Trophoblast cell (in vitro differentiated cells and primary cell): ENCODE measurements at regions not wholly inside any gene's neighbourhood (a gene's known extent, or its start where the extent isn't known, plus 50 kb on each side); places are given as distances from the start of the nearest gene placed in this dataset.

Experiments
- DNase-seq, 2 donors: peaks; one replicate each; pipeline ENCODE4 v3.0.0-alpha.2; 2016
- H2AFZ ChIP-seq: 2 replicates; pipeline ENCODE4 v1.6.1; 2013; ENCODE audit warnings: low read length, moderate library complexity, mild to moderate bottlenecking; ENCODE audit not compliant: insufficient read depth, poor library complexity
- H2AK5ac ChIP-seq: 2 replicates; pipeline ENCODE4 v1.6.1; 2013; ENCODE audit warnings: mild to moderate bottlenecking, low read length
- H2BK120ac ChIP-seq: 2 replicates; pipeline ENCODE4 v1.6.1; 2013; ENCODE audit warnings: low read length, mild to moderate bottlenecking, moderate library complexity; ENCODE audit not compliant: insufficient read depth, poor library complexity
- H2BK12ac ChIP-seq: 2 replicates; pipeline ENCODE4 v1.6.1; 2013; ENCODE audit warnings: mild to moderate bottlenecking, low read length, moderate library complexity
- H2BK5ac ChIP-seq: 2 replicates; pipeline ENCODE4 v1.6.1; 2013; ENCODE audit warnings: low read length, low read depth, moderate library complexity, mild to moderate bottlenecking; ENCODE audit not compliant: poor library complexity
- H3K14ac ChIP-seq: 2 replicates; pipeline ENCODE4 v1.6.1; 2013; ENCODE audit warnings: mild to moderate bottlenecking, low read length
- H3K18ac ChIP-seq: 2 replicates; pipeline ENCODE4 v1.6.1; 2013; ENCODE audit warnings: mild to moderate bottlenecking, low read length
- H3K23ac ChIP-seq: 2 replicates; pipeline ENCODE4 v1.6.1; 2013; ENCODE audit warnings: low read length
- H3K27ac ChIP-seq: 2 replicates; pipeline ENCODE4 v1.5.1; 2013; ENCODE audit warnings: low read depth, mild to moderate bottlenecking, inconsistent platforms, low read length, moderate library complexity
- H3K27me3 ChIP-seq: 2 replicates; pipeline ENCODE4 v1.6.1; 2013; ENCODE audit warnings: inconsistent platforms, mild to moderate bottlenecking, low read length, moderate library complexity; ENCODE audit not compliant: insufficient read depth
- H3K36me3 ChIP-seq, 2 experiments: 1 replicate in 1 of 2; 2 replicates in 1 of 2; pipeline ENCODE4 v1.6.1; 2013; ENCODE audit warnings: low read length in 2 of 2, mild to moderate bottlenecking in 2 of 2, moderate library complexity in 1 of 2; ENCODE audit not compliant: insufficient read depth in 2 of 2, control insufficient read depth in 1 of 2
- H3K4ac ChIP-seq: 2 replicates; pipeline ENCODE4 v1.6.1; 2013; ENCODE audit warnings: low read depth, mild to moderate bottlenecking, low read length, moderate library complexity
- H3K4me1 ChIP-seq, 2 experiments: 1 replicate in 1 of 2; 2 replicates in 1 of 2; pipeline ENCODE4 v1.6.1; 2013; ENCODE audit warnings: low read length in 2 of 2, mild to moderate bottlenecking in 2 of 2, moderate library complexity in 1 of 2; ENCODE audit not compliant: insufficient read depth in 2 of 2, control insufficient read depth in 1 of 2
- H3K4me2 ChIP-seq: 2 replicates; pipeline ENCODE4 v1.6.1; 2013; ENCODE audit warnings: inconsistent platforms, mild to moderate bottlenecking, low read length, moderate library complexity
- H3K4me3 ChIP-seq: 2 replicates; pipeline ENCODE4 v1.5.1; 2013; ENCODE audit warnings: mild to moderate bottlenecking, low read depth, low read length, inconsistent platforms
- H3K79me1 ChIP-seq: one replicate; pipeline ENCODE4 v1.6.1; 2013; ENCODE audit warnings: low read length
- H3K79me2 ChIP-seq: 2 replicates; pipeline ENCODE4 v1.6.1; 2013; ENCODE audit warnings: low read length, mild to moderate bottlenecking; ENCODE audit not compliant: control insufficient read depth, insufficient read depth, poor library complexity
- H3K9ac ChIP-seq: 2 replicates; pipeline ENCODE4 v1.6.1; 2013; ENCODE audit warnings: mild to moderate bottlenecking, low read length
- H3K9me3 ChIP-seq: 2 replicates; pipeline ENCODE4 v1.6.1; 2013; ENCODE audit warnings: low read depth, mild to moderate bottlenecking, control low read depth, inconsistent platforms, low read length; ENCODE audit not compliant: insufficient read depth
- H4K12ac ChIP-seq: 2 replicates; pipeline ENCODE4 v1.6.1; 2013; ENCODE audit warnings: low read depth, mild to moderate bottlenecking, low read length, moderate library complexity
- H4K8ac ChIP-seq: 2 replicates; pipeline ENCODE4 v1.6.1; 2013; ENCODE audit warnings: low read depth, mild to moderate bottlenecking, low read length, moderate library complexity
- H4K91ac ChIP-seq: one replicate; pipeline ENCODE4 v1.6.1; 2013; ENCODE audit warnings: low read depth, mild to moderate bottlenecking, low read length, moderate library complexity
- WGBS: extraction: QIAGEN DNeasy Blood & Tissue Kit; methylation state at CpG from one replicate; pipeline ENCODE4 v1.1.7; 2013; ENCODE audit warnings: missing lambda C conversion rate; ENCODE audit not compliant: insufficient read length, insufficient coverage; ENCODE audit errors: extremely low coverage; 5-methylcytosine and 5-hydroxymethylcytosine counted together

DNA sequence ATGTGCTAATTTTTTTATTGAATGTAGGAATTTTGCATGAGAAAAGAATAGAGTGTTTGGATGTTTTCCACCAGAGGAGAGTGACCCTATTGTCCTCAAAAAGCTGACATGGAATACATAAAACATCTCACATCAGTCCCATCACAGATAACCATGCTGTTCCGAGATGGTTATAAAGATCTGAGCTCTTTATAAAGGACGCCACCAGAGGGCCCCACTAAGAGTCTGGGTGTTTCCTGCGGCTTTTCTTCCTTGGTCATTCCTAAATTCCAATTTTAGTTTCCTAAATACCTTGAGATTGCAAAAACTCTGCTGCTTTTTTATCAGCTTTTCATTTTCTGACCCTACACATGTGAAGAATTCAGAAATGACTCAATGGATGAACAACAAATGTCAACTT lies 504.5 kb upstream of the FRG1 start:
- Histone ChIP-seq H3K36me3 (no peaks in the 10 kb centered on the region), H2BK5ac (no peak overlapping the region), H2AK5ac (no peak overlapping the region), H3K9ac (no peak overlapping the region), H3K79me1 (no peaks in the 10 kb centered on the region), H3K4ac (no peak overlapping the region), H3K9me3 (peaks cover 6% of the 10 kb centered on the region), H3K18ac (no peak overlapping the region), H4K12ac (no peak overlapping the region), H3K79me2 (no peaks in the 10 kb centered on the region), H3K4me1 (no peaks in the 10 kb centered on the region), H3K23ac (no peak overlapping the region), H3K4me2 (no peak overlapping the region), H3K27me3 (no peaks in the 10 kb centered on the region), H2AFZ (no peak overlapping the region), H2BK12ac (no peak overlapping the region), H4K8ac (no peak overlapping the region), H4K91ac (no peak overlapping the region), H3K4me3 (no peak overlapping the region), H3K27ac (no peak overlapping the region), H2BK120ac (no peak overlapping the region), H3K14ac (no peak overlapping the region)
- DNase-seq: peak; percentile 43 to 74
- no CpG with 5 or more reads among the region's 3 CpGs for WGBS

DNA sequence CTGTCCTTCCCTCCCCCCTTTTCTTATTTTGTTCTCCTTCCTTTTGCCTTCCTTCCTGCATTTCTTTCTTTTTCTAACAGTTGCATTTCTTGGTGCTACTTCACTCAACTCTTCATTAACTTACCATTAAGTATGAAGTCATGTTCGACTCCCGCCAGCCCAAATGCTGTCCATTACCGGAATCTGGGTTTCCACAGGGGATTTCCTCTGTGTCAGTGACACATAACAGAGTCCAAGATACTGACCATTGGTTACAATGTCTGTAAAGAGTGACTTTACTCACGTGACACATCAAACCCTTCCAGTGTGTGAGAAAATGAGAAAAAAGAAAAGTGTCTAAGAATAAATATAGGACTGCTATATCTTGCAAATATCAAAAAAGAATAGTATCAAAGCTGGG lies 500.0 kb upstream of the FRG1 start:
- Histone ChIP-seq H3K27ac (no peak overlapping the region), H3K4me3 (no peak overlapping the region), H3K79me1 (no peaks in the 10 kb centered on the region), H2BK5ac (no peak overlapping the region), H2BK12ac (no peak overlapping the region), H4K8ac (no peak overlapping the region), H2AFZ (no peak overlapping the region), H3K9ac (no peak overlapping the region), H4K12ac (no peak overlapping the region), H2BK120ac (no peak overlapping the region), H3K4me2 (no peak overlapping the region), H3K79me2 (no peaks in the 10 kb centered on the region), H3K36me3 (no peaks in the 10 kb centered on the region), H3K23ac (no peak overlapping the region), H2AK5ac (no peak overlapping the region), H4K91ac (no peak overlapping the region), H3K27me3 (no peaks in the 10 kb centered on the region), H3K9me3 (no peaks in the 10 kb centered on the region), H3K14ac (no peak overlapping the region), H3K4ac (no peak overlapping the region), H3K4me1 (no peaks in the 10 kb centered on the region), H3K18ac (no peak overlapping the region)
- DNase-seq: peak in 1 of 2 donors; percentile 1
- no CpG with 5 or more reads among the region's 4 CpGs for WGBS

DNA sequence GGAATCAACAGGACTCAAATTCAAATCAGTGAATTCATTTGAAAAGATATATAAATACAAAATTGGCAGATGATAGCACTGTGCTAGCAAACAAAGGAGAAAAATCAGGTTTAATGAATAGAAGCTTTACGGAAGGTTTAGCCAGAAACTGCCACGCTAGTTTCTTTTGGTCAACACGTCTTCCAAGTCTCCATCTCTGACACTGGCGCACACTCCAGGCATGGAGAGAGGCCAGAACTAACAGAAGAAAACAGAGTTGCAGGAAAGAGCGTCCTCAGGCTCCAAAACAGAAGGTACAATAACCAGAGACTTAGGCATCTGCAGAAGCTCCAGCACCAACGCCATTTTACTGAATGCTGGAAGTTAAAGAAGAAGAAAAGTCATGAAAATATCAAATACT lies 497.3 kb upstream of the FRG1 start:
- no peaks in the 10 kb centered on the region for H3K4me1 ChIP-seq
- no peak overlapping the region for H3K23ac ChIP-seq
- H3K27ac ChIP-seq: no peak overlapping the region
- no peak overlapping the region for H3K4me2 ChIP-seq
- H3K79me2 ChIP-seq: no peaks in the 10 kb centered on the region
- no peak overlapping the region for H3K4me3 ChIP-seq
- H2AFZ ChIP-seq: no peak overlapping the region
- no CpG with 5 or more reads among the region's 6 CpGs for WGBS
- H4K12ac ChIP-seq: no peak overlapping the region
- no peak overlapping the region for H2AK5ac ChIP-seq
- no peaks in the 10 kb centered on the region for H3K79me1 ChIP-seq
- H3K27me3 ChIP-seq: no peaks in the 10 kb centered on the region
- H3K9me3 ChIP-seq: peaks cover 2% of the 10 kb centered on the region
- H3K9ac ChIP-seq: no peak overlapping the region
- no peak overlapping the region for H3K18ac ChIP-seq
- no peak for DNase-seq
- H2BK120ac ChIP-seq: no peak overlapping the region
- no peaks in the 10 kb centered on the region for H3K36me3 ChIP-seq
- no peak overlapping the region for H2BK12ac ChIP-seq
- no peak overlapping the region for H4K91ac ChIP-seq
- no peak overlapping the region for H2BK5ac ChIP-seq
- no peak overlapping the region for H3K14ac ChIP-seq
- no peak overlapping the region for H3K4ac ChIP-seq
- H4K8ac ChIP-seq: no peak overlapping the region

DNA sequence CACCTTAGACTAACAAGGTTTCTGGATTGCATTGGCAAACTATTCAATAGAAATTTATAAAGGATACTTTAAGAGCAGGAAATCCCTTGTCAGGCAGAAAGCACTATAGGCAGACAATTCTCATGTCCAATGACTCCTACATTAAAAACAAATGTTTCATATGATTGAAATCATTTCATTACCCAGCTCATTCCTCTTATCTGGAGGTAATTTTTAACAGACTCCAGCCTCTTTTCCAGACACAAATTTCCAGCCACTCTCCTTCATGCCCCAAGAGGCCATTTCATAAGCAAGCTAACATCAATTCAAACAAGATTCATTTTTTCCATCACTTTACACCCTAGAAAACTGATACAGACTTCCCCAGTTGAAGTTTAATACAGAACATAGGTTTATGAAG lies 495.1 kb upstream of the FRG1 start:
- Histone ChIP-seq H3K4me3 (no peak overlapping the region), H3K4me1 (no peaks in the 10 kb centered on the region), H3K18ac (no peak overlapping the region), H2BK12ac (no peak overlapping the region), H2BK120ac (no peak overlapping the region), H3K9ac (no peak overlapping the region), H3K4ac (no peak overlapping the region), H3K9me3 (peaks cover 4% of the 10 kb centered on the region), H3K27ac (no peak overlapping the region), H3K4me2 (no peak overlapping the region), H3K23ac (no peak overlapping the region), H2AFZ (no peak overlapping the region), H3K27me3 (no peaks in the 10 kb centered on the region), H2BK5ac (no peak overlapping the region), H3K36me3 (no peaks in the 10 kb centered on the region), H3K79me1 (no peaks in the 10 kb centered on the region), H2AK5ac (no peak overlapping the region), H4K91ac (no peak overlapping the region), H4K8ac (no peak overlapping the region), H3K79me2 (no peaks in the 10 kb centered on the region), H3K14ac (no peak overlapping the region), H4K12ac (no peak overlapping the region)
- DNase-seq: no peak

DNA sequence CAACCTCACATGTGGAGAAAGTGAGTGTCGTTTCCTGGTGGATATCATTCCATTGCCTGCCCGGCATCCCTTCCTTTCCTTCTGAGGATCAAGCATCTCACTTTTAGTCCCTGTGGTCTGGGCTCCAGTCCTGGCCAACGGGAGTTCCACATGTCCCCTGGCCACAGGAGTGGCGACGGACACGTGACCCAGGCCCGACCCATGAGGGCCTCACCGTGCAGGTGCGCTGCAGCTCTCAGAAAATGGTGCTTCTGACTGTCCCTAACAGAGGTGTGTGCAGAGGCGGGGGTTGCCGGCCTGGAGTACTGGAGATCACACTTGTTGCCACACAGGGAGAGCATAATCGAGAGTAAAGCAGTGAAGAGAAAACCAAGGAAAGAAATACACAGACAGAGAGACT lies 476.9 kb upstream of the FRG1 start:
- no peak overlapping the region for H3K27ac ChIP-seq
- H2BK12ac ChIP-seq: no peak overlapping the region
- no peaks in the 10 kb centered on the region for H3K79me1 ChIP-seq
- no peak overlapping the region for H3K4ac ChIP-seq
- no peak overlapping the region for H3K14ac ChIP-seq
- no CpG with 5 or more reads among the region's 12 CpGs for WGBS
- no peak overlapping the region for H4K91ac ChIP-seq
- no peak overlapping the region for H3K23ac ChIP-seq
- H2AK5ac ChIP-seq: no peak overlapping the region
- no peak overlapping the region for H2BK5ac ChIP-seq
- H4K8ac ChIP-seq: no peak overlapping the region
- H4K12ac ChIP-seq: no peak overlapping the region
- no peak overlapping the region for H2AFZ ChIP-seq
- H3K27me3 ChIP-seq: no peaks in the 10 kb centered on the region
- H3K4me3 ChIP-seq: no peak overlapping the region
- DNase-seq: no peak
- H3K4me2 ChIP-seq: no peak overlapping the region
- no peak overlapping the region for H2BK120ac ChIP-seq
- H3K4me1 ChIP-seq: no peaks in the 10 kb centered on the region
- no peak overlapping the region for H3K9ac ChIP-seq
- no peaks in the 10 kb centered on the region for H3K9me3 ChIP-seq
- no peaks in the 10 kb centered on the region for H3K79me2 ChIP-seq
- no peak overlapping the region for H3K18ac ChIP-seq
- no peaks in the 10 kb centered on the region for H3K36me3 ChIP-seq
